ENCODE measurements at regions not wholly inside any gene's neighbourhood (a gene's known extent, or its start where the extent isn't known, plus 50 kb on each side); places are given as distances from the start of the nearest gene placed in this dataset.

DNA sequence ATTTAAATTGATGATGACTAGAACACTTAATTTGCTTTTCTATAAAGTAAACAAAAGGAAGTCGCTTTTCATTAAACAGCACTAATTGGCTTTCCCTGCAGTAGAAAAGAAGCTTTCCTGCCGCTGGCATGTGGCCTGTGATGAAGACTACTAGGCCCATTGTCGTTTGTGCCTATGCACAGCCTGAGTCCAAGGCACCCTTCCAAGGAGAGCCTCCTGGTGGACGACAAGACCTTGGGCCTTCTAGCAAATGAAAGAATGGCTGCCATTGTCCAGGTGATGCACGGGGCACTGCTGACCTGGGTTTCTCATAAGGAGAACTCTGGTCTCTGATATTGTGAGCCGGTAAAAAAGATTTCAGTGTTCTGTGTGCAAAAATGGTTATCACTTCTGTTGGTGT, 233.0 kb downstream of the COL4A1 start:
- TF ChIP-seq, protein P1, sequence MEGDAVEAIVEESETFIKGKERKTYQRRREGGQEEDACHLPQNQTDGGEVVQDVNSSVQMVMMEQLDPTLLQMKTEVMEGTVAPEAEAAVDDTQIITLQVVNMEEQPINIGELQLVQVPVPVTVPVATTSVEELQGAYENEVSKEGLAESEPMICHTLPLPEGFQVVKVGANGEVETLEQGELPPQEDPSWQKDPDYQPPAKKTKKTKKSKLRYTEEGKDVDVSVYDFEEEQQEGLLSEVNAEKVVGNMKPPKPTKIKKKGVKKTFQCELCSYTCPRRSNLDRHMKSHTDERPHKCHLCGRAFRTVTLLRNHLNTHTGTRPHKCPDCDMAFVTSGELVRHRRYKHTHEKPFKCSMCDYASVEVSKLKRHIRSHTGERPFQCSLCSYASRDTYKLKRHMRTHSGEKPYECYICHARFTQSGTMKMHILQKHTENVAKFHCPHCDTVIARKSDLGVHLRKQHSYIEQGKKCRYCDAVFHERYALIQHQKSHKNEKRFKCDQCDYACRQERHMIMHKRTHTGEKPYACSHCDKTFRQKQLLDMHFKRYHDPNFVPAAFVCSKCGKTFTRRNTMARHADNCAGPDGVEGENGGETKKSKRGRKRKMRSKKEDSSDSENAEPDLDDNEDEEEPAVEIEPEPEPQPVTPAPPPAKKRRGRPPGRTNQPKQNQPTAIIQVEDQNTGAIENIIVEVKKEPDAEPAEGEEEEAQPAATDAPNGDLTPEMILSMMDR (IDR thresholded peaks at IDR 0.05), result peak; percentile 45
- no peak for TF ChIP-seq EZH2 (IDR thresholded peaks at IDR 0.05)

All from neural progenitor cell (in vitro differentiated cells).